K562 (cell line): ENCODE measurements at regions not wholly inside any gene's neighbourhood (a gene's known extent, or its start where the extent isn't known, plus 50 kb on each side); places are given as distances from the start of the nearest gene placed in this dataset.

Experiments
- ATAC-seq: fragments of 200-7000 bp; cut with Tn5 transposase; 3 replicates; pipeline ENCODE4 v1.9.1; 2020; ENCODE audit warnings: moderate library complexity
- BruUV-seq: library from RNA; stranded (reverse); fragments of 400-500 nt; replicated peaks from 2 replicates; lab custom pipeline; 2021; lab: Mats Ljungman, UMichigan
- CTCF ChIA-PET: fragments of 300-600 bp; formaldehyde crosslinking; extraction: SDS; loops from one replicate; lab custom pipeline; 2021; ENCODE audit warnings: low intra/inter-chr PET ratio; lab: Yijun Ruan, JAX
- POLR2A ChIA-PET: fragments of 300-600, 350-650 bp; sonication (Branson Sonifier 250); formaldehyde crosslinking; extraction: SDS; loops from one replicate; lab custom pipeline; 2021; ENCODE audit warnings: antibody characterized with exemption, inconsistent platforms; lab: Yijun Ruan, JAX
- DNase-seq, 4 experiments: peaks; one replicate each; pipeline versions ENCODE4 v3.0.0 to v3.0.0-alpha.2; 2011 to 2018; ENCODE audit warnings: low spot score in 3 of 4, mixed read lengths in 3 of 4; ENCODE audit errors: extremely low read depth in 1 of 4
- FAIRE-seq: peaks from 2 replicates; lab custom pipeline; 2011; peaks lifted over from hg19 to GRCh38; lab: Jason Lieb, UNC
- H2AFZ ChIP-seq: 2 replicates; pipeline ENCODE4 v1.6.0; 2011; ENCODE audit warnings: low read depth, low read length, control low read depth, inconsistent platforms
- H3K27ac ChIP-seq: fragments of 200-600 bp; 3 replicates; pipeline ENCODE4 v1.8.0; 2011; ENCODE audit warnings: low read depth, mild to moderate bottlenecking, control low read depth, inconsistent platforms, low read length, moderate library complexity, mixed read lengths; ENCODE audit errors: extremely low read depth
- H3K27me3 ChIP-seq, 2 experiments: fragments of 300-600 bp in 1 of 2; 2 replicates in 1 of 2; 3 replicates in 1 of 2; pipeline versions ENCODE4 v1.6.0 to v1.8.0; 2011; ENCODE audit warnings: inconsistent platforms in 2 of 2, low read length in 2 of 2, mild to moderate bottlenecking in 1 of 2, mixed read lengths in 1 of 2, moderate library complexity in 1 of 2; ENCODE audit not compliant: control insufficient read depth in 2 of 2, insufficient read depth in 2 of 2
- H3K36me3 ChIP-seq: fragments of 300-600 bp; 3 replicates; pipeline ENCODE4 v1.8.0; 2011; ENCODE audit warnings: mild to moderate bottlenecking, low read length, inconsistent platforms; ENCODE audit not compliant: control insufficient read depth, insufficient read depth
- H3K4me1 ChIP-seq, 2 experiments: fragments of 200-600 bp in 1 of 2; replicated peaks in 1 of 2; 2 replicates in 1 of 2; 3 replicates in 1 of 2; pipeline versions ENCODE4 v1.5.1 to v1.8.0; 2011; ENCODE audit warnings: inconsistent platforms in 2 of 2, low read length in 2 of 2, mild to moderate bottlenecking in 1 of 2, mixed read lengths in 1 of 2, moderate library complexity in 1 of 2; ENCODE audit not compliant: control insufficient read depth in 2 of 2, insufficient read depth in 2 of 2
- H3K4me2 ChIP-seq: 2 replicates; pipeline ENCODE4 v1.6.1; 2011; ENCODE audit warnings: low read length, control low read depth, inconsistent platforms, mixed read lengths; ENCODE audit not compliant: insufficient read depth
- H3K4me3 ChIP-seq: fragments of 200-600 bp; sonication (generic), shearing (Covaris generic); 2 replicates; pipeline ENCODE4 v1.5.1; 2016; ENCODE audit warnings: control low read depth, inconsistent platforms
- H3K79me2 ChIP-seq: fragments of 200-600 bp; 3 replicates; pipeline ENCODE4 v1.8.0; 2011; ENCODE audit warnings: low read length, inconsistent platforms; ENCODE audit not compliant: control insufficient read depth, insufficient read depth
- H3K9ac ChIP-seq, 2 experiments: 2 replicates each; pipeline versions ENCODE4 v1.6.0 to v1.6.1; 2011; ENCODE audit warnings: low read depth in 2 of 2, low read length in 2 of 2, control low read depth in 1 of 2, inconsistent platforms in 1 of 2, mild to moderate bottlenecking in 1 of 2, mixed read lengths in 1 of 2; ENCODE audit not compliant: insufficient read depth in 1 of 2
- H3K9me1 ChIP-seq: one replicate; pipeline ENCODE4 v1.6.0; 2011; ENCODE audit warnings: inconsistent platforms, mild to moderate bottlenecking, low read length, moderate library complexity; ENCODE audit not compliant: control insufficient read depth, insufficient read depth
- H3K9me3 ChIP-seq: replicated peaks from 2 replicates; pipeline ENCODE4 v1.5.1; 2011; ENCODE audit warnings: low read depth, low read length, inconsistent platforms; ENCODE audit not compliant: control insufficient read depth, insufficient read depth
- H4K20me1 ChIP-seq: replicated peaks from 2 replicates; pipeline ENCODE4 v1.6.1; 2011; ENCODE audit warnings: low read length, inconsistent platforms, mixed read lengths; ENCODE audit not compliant: control insufficient read depth, insufficient read depth
- FOXJ2 ChIP-seq: fragments of 200-800 bp; sonication (Bioruptor generic); IDR thresholded peaks from 2 replicates; pipeline ENCODE4 v1.6.1; 2016; ENCODE audit warnings: missing genetic modification characterization, missing compliant biosample characterization
- POLR2G ChIP-seq: fragments of 200-400 bp; formaldehyde crosslinking; IDR thresholded peaks from 2 replicates; pipeline ENCODE4 v1.6.1; 2017; ENCODE audit warnings: low read depth, mild to moderate bottlenecking, antibody characterized with exemption, low read length, moderate library complexity
- WGBS: fragments of 100-300 bp; shearing (Covaris generic); methylation state at CpG from one replicate; pipeline ENCODE4 v1.1.6; 2016; ENCODE audit warnings: low coverage, mixed read lengths; ENCODE audit not compliant: insufficient coverage; ENCODE audit errors: missing lambda C conversion rate; 5-methylcytosine and 5-hydroxymethylcytosine counted together
- in situ Hi-C: fragments of 300-500 bp; cut with MboI; formaldehyde crosslinking; loops from 4 replicates; pipeline ENCODE4 v1.15.0; 2018; ENCODE audit warnings: inconsistent platforms, mixed read lengths
- intact Hi-C: fragments of 100-400 bp; cut with micrococcal nuclease; formaldehyde crosslinking; loops from 2 replicates; pipeline ENCODE4 v1.14.2; 2022
- TF ChIP-seq, protein P1 (sequence below): sonication (generic); formaldehyde crosslinking; IDR thresholded peaks from 2 replicates; pipeline ENCODE4 v1.8.1; 2023; ENCODE audit warnings: mild to moderate bottlenecking, missing genetic modification reagents
- TF ChIP-seq, protein P2 (sequence below): fragments of 250-450 bp; sonication (Bioruptor Pico); IDR thresholded peaks from 2 replicates; pipeline ENCODE4 v1.4.0; 2020

DNA sequence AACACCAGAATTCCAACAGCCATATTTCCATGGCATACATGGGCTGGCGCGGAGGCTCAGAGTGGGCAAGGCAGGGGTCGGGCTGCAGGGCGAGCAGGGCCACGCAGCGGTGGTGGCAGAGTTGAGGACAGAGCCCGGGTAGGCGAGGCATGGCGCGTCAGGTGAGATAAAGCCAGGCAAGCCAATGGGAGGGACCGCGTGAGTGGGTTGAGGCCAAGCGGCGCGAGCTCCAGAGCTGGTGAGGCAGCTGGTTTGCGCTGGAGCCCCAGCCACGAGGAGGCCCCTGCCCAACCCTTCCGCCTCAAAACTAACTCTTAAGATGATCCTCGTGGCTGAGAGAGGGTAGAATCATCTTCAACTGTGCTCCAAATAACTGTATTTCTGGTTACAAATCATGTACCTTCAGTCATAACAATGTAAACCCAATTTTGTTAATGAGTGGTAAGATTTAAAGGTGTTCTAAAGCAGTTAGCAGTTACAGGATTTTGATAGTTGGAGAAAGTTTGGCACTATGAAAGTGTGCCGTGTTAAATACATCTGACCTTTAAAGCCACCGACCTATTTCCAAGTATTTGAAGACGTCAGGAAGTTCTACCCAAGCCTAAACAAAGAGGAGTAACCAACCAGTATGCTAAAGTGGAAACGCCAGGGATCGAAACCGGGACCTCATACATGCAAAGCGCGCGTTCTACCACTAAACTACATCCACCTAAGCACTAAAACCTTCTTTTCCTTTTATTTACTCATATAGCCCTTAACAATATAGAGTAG is 107.9 kb downstream of the GPX5 start:
- TF ChIP-seq FOXJ2 (tag) (no peak), POLR2G (0 out of 2 replicates have a peak, but pooled peaks have one; percentile 25)
- TF ChIP-seq, protein P1, sequence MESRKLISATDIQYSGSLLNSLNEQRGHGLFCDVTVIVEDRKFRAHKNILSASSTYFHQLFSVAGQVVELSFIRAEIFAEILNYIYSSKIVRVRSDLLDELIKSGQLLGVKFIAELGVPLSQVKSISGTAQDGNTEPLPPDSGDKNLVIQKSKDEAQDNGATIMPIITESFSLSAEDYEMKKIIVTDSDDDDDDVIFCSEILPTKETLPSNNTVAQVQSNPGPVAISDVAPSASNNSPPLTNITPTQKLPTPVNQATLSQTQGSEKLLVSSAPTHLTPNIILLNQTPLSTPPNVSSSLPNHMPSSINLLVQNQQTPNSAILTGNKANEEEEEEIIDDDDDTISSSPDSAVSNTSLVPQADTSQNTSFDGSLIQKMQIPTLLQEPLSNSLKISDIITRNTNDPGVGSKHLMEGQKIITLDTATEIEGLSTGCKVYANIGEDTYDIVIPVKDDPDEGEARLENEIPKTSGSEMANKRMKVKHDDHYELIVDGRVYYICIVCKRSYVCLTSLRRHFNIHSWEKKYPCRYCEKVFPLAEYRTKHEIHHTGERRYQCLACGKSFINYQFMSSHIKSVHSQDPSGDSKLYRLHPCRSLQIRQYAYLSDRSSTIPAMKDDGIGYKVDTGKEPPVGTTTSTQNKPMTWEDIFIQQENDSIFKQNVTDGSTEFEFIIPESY (CRISPR knock-in tag): peak; percentile 27; the same call in 1 of the 2 replicates
- TF ChIP-seq, protein P2, sequence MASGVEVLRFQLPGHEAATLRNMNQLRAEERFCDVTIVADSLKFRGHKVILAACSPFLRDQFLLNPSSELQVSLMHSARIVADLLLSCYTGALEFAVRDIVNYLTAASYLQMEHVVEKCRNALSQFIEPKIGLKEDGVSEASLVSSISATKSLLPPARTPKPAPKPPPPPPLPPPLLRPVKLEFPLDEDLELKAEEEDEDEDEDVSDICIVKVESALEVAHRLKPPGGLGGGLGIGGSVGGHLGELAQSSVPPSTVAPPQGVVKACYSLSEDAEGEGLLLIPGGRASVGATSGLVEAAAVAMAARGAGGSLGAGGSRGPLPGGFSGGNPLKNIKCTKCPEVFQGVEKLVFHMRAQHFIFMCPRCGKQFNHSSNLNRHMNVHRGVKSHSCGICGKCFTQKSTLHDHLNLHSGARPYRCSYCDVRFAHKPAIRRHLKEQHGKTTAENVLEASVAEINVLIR: no peak
- TF ChIP-seq, all 486 proteins: peak for 2
- H2AFZ ChIP-seq: no peak overlapping the region
- DNase-seq (no peak), FAIRE-seq (no peak), ATAC-seq (no peak)
- intact Hi-C loops (no loop called here), in situ Hi-C loops (no loop called here)
- no peak overlapping the region for H3K9ac ChIP-seq
- no peak overlapping the region for H3K4me3 ChIP-seq
- H3K9me1 ChIP-seq: no peaks in the 10 kb centered on the region
- H3K9me3 ChIP-seq: peaks cover 14% of the 10 kb centered on the region
- POLR2A ChIA-PET: no interaction called here
- WGBS: 84% methylated on average over 27 of the region's 28 CpGs
- peaks cover 0 to 4% of the 10 kb centered on the region in 2 experiments; a peak in 1 of 5 replicates for H3K4me1 ChIP-seq
- H3K79me2 ChIP-seq: no peaks in the 10 kb centered on the region
- H3K36me3 ChIP-seq: no peaks in the 10 kb centered on the region
- no peaks in the 10 kb centered on the region; a peak in 1 of 5 replicates for H3K27me3 ChIP-seq
- H4K20me1 ChIP-seq: no peaks in the 10 kb centered on the region
- no TSS peak for BruUV-seq
- no peak overlapping the region for H3K4me2 ChIP-seq
- H3K27ac ChIP-seq: no peak overlapping the region
- CTCF ChIA-PET: no interaction called here
